ENCODE measurements at regions not wholly inside any gene's neighbourhood (a gene's known extent, or its start where the extent isn't known, plus 50 kb on each side); places are given as distances from the start of the nearest gene placed in this dataset.
A peak's percentile ranks its signal among the peaks of the same experiment; 100 is the strongest.
"Not testable (repeated sequence)": the region's sequence is repeated elsewhere in the genome, so short reads cannot be mapped to it uniquely, and the experiment has no call there.

- DNase-seq = no peak
Measured at GRCh38 chr2:53536583-53537361, 230.8 kb upstream of the CHAC2 start.

- no peak for DNase-seq
Measured at GRCh38 chr2:53535234-53535840, 232.3 kb upstream of the CHAC2 start.

GRCh38 chr2:53530126-53530525 is 237.5 kb upstream of the CHAC2 start:
- no peak for DNase-seq

GRCh38 chr2:53527056-53527455 is 240.5 kb upstream of the CHAC2 start:
- DNase-seq = no peak

GRCh38 chr2:53519918-53520841 is 247.4 kb upstream of the CHAC2 start:
- DNase-seq = peak; percentile 64

- DNase-seq = no peak
Measured at GRCh38 chr2:53517406-53517805, 250.2 kb upstream of the CHAC2 start.

- no peak for DNase-seq
Measured at GRCh38 chr2:53516650-53517049, 251.0 kb upstream of the CHAC2 start.

GRCh38 chr2:53515435-53516332 is 251.9 kb upstream of the CHAC2 start:
- no peak for DNase-seq

GRCh38 chr2:53513167-53513666 is 254.4 kb upstream of the CHAC2 start:
- DNase-seq = no peak

- no peak for DNase-seq
Measured at GRCh38 chr2:53512071-53512826, 255.4 kb upstream of the CHAC2 start.

GRCh38 chr2:53511549-53511948 is 256.1 kb upstream of the CHAC2 start:
- DNase-seq = no peak

- DNase-seq = no peak
Measured at GRCh38 chr2:53510401-53510800, 257.2 kb upstream of the CHAC2 start.

GRCh38 chr2:53509831-53510388 is 257.7 kb upstream of the CHAC2 start:
- peak; percentile 72 for DNase-seq

- no peak for DNase-seq
Measured at GRCh38 chr2:53508667-53509066, 258.9 kb upstream of the CHAC2 start.

- not testable (repeated sequence) for DNase-seq
Measured at GRCh38 chr2:53507070-53507469, 260.5 kb upstream of the CHAC2 start.

- no peak for DNase-seq
Measured at GRCh38 chr2:53505826-53506225, 261.8 kb upstream of the CHAC2 start.

GRCh38 chr2:53504507-53504906 is 263.1 kb upstream of the CHAC2 start:
- no peak for DNase-seq

GRCh38 chr2:53500181-53500580 is 267.4 kb upstream of the CHAC2 start:
- DNase-seq = no peak

- DNase-seq = no peak
Measured at GRCh38 chr2:53498210-53498609, 269.4 kb upstream of the CHAC2 start.

- no peak for DNase-seq
Measured at GRCh38 chr2:53497020-53497419, 270.6 kb upstream of the CHAC2 start.

GRCh38 chr2:53493210-53493609 is 274.4 kb upstream of the CHAC2 start:
- DNase-seq = no peak
